Upper lobe of left lung (tissue), 4 donors: ENCODE measurements at regions not wholly inside any gene's neighbourhood (a gene's known extent, or its start where the extent isn't known, plus 50 kb on each side); places are given as distances from the start of the nearest gene placed in this dataset.

Experiments used
- CTCF ChIP-seq, 6 experiments: fragments of 450-650 bp in 4 of 6; fragments of 200-600 bp in 2 of 6; sonication (generic) in 2 of 6; IDR thresholded peaks; one replicate each; pipeline ENCODE4 v1.5.1; 2016 to 2019; ENCODE audit warnings: antibody characterized with exemption in 6 of 6
- POLR2AphosphoS5 ChIP-seq, 2 donors: sonication (generic); formaldehyde crosslinking; IDR thresholded peaks; one replicate each; pipeline ENCODE4 v1.5.1; 2017; ENCODE audit warnings: antibody characterized with exemption in 2 of 2

GRCh38 chr2:67857836-67858235 is 205.0 kb downstream of the C1D start:
- TF ChIP-seq POLR2AphosphoS5 (IDR thresholded peaks at IDR 0.05) (no peak), CTCF (IDR thresholded peaks at IDR 0.05) (no peak)
